ENCODE measurements at regions not wholly inside any gene's neighbourhood (a gene's known extent, or its start where the extent isn't known, plus 50 kb on each side); places are given as distances from the start of the nearest gene placed in this dataset.
"Not testable (repeated sequence)": the region's sequence is repeated elsewhere in the genome, so short reads cannot be mapped to it uniquely, and the experiment has no call there.

GRCh38 chr11:86144846-86145245 is 76.0 kb upstream of the PICALM start:
- H3K36me3 ChIP-seq (replicated peaks in 1 of 2; ENCODE audit: control insufficient read depth in 1 of 2, insufficient read depth in 2 of 2, low read length in 1 of 2): no peaks in the 10 kb centered on the region
- no peak for DNase-seq
- H3K27ac ChIP-seq (ENCODE audit: low read depth in 2 of 2, low read length in 1 of 2): no peak overlapping the region
- H4K20me1 ChIP-seq (ENCODE audit: insufficient read depth): no peaks in the 10 kb centered on the region
- ChIA-PET CTCF (interaction anchor here (1.0 to 1.1 kb wide), 2 partner anchors 16 to 29 kb away, joined by 3 read pairs; no protein-coding TSS in a partner anchor), POLR2A (no interaction called here)
- H3F3A ChIP-seq (replicated peaks; ENCODE audit: insufficient read depth): no peaks in the 10 kb centered on the region
- no peaks in the 10 kb centered on the region for H3K4me1 ChIP-seq (ENCODE audit: control insufficient read depth in 1 of 2, insufficient read depth in 2 of 2, low read depth in 1 of 2, low read length in 1 of 2)
- H3K4me2 ChIP-seq: no peak overlapping the region
- no peaks in the 10 kb centered on the region for H3K27me3 ChIP-seq (ENCODE audit: insufficient read depth)
- no peaks in the 10 kb centered on the region for H3K79me2 ChIP-seq (ENCODE audit: insufficient read depth)
- WGBS (ENCODE audit: low lambda C conversion rate): 100% methylated on average over 3 of the region's 3 CpGs
- H3K9me2 ChIP-seq: no peaks in the 10 kb centered on the region
- no peak overlapping the region for H2AFZ ChIP-seq (ENCODE audit: low read depth)
- H3K9ac ChIP-seq: no peak overlapping the region
- no peak overlapping the region for H3K4me3 ChIP-seq (ENCODE audit: low read depth in 2 of 2, low read length in 1 of 2)
- no peak for TF ChIP-seq EZH2phosphoT487 (IDR thresholded peaks at IDR 0.05; ENCODE audit: borderline replicate concordance, low read depth)
- no peak for TF ChIP-seq TAF1 (IDR thresholded peaks at IDR 0.05; ENCODE audit: borderline replicate concordance, low read depth, low read length)
- no peak for TF ChIP-seq REST (IDR thresholded peaks at IDR 0.05; ENCODE audit: low read depth, low read length)
- TF ChIP-seq SIN3A (IDR thresholded peaks at IDR 0.05; ENCODE audit: borderline replicate concordance, low read depth, low read length): no peak
- TF ChIP-seq CHD2 (IDR thresholded peaks at IDR 0.05; ENCODE audit: low read length, partially characterized antibody): no peak
- TF ChIP-seq SMC3 (IDR thresholded peaks at IDR 0.05; ENCODE audit: low read depth, low read length): no peak
- no peak for TF ChIP-seq ELF1 (IDR thresholded peaks at IDR 0.05)
- no peaks in the 10 kb centered on the region for H3K9me3 ChIP-seq

- H3F3A ChIP-seq (replicated peaks; ENCODE audit: insufficient read depth); H3K36me3 ChIP-seq (replicated peaks in 1 of 2; ENCODE audit: control insufficient read depth in 1 of 2, insufficient read depth in 2 of 2, low read length in 1 of 2); H2AFZ ChIP-seq (ENCODE audit: low read depth); H3K9me3 ChIP-seq; H3K9me2 ChIP-seq; POLR2A ChIA-PET; H3K27ac ChIP-seq (ENCODE audit: low read depth in 2 of 2, low read length in 1 of 2); H4K20me1 ChIP-seq (ENCODE audit: insufficient read depth); DNase-seq; H3K4me2 ChIP-seq; H3K9ac ChIP-seq; H3K4me1 ChIP-seq (ENCODE audit: control insufficient read depth in 1 of 2, insufficient read depth in 2 of 2, low read depth in 1 of 2, low read length in 1 of 2); H3K4me3 ChIP-seq (ENCODE audit: low read depth in 2 of 2, low read length in 1 of 2); H3K27me3 ChIP-seq (ENCODE audit: insufficient read depth); H3K79me2 ChIP-seq (ENCODE audit: insufficient read depth): not testable (repeated sequence)
- CTCF ChIA-PET: interaction anchor here (2.0 kb wide), 1 partner anchor 103 kb away, joined by 4 read pairs; no protein-coding TSS in a partner anchor
- WGBS (ENCODE audit: low lambda C conversion rate): 95% methylated on average over 9 of the region's 9 CpGs
Measured at GRCh38 chr11:86144087-86144486, 75.2 kb upstream of the PICALM start.

All from SK-N-SH (cell line).